Mucosa of descending colon (tissue), 3 donors: ENCODE measurements at regions not wholly inside any gene's neighbourhood (a gene's known extent, or its start where the extent isn't known, plus 50 kb on each side); places are given as distances from the start of the nearest gene placed in this dataset.

Source experiments
- ATAC-seq: fragments of 200-7000 bp; cut with Tn5 transposase; one replicate; pipeline ENCODE4 v1.9.1; 2020; ENCODE audit warnings: mild to moderate bottlenecking, moderate library complexity
- DNase-seq, 3 donors: peaks; one replicate each; pipeline ENCODE4 v3.0.0-alpha.2; 2020
- H3K36me3 ChIP-seq: fragments of 200-600 bp; one replicate; pipeline ENCODE4 v1.8.0; 2021; ENCODE audit warnings: low read depth, mild to moderate bottlenecking
- H3K4me1 ChIP-seq: fragments of 200-600 bp; one replicate; pipeline ENCODE4 v1.8.0; 2021; ENCODE audit warnings: low read depth, mild to moderate bottlenecking
- H3K4me3 ChIP-seq: fragments of 200-600 bp; one replicate; pipeline ENCODE4 v1.8.0; 2021; ENCODE audit warnings: mild to moderate bottlenecking
- H3K9me3 ChIP-seq: fragments of 200-600 bp; one replicate; pipeline ENCODE4 v1.8.0; 2021; ENCODE audit warnings: mild to moderate bottlenecking
- CTCF ChIP-seq: fragments of 200-600 bp; IDR thresholded peaks from one replicate; pipeline ENCODE4 v1.8.0; 2022; ENCODE audit warnings: antibody characterized with exemption, mild to moderate bottlenecking
- intact Hi-C, 2 donors: fragments of 100-400 bp; cut with DNase I in 1 of 2; cut with micrococcal nuclease in 1 of 2; formaldehyde crosslinking; loops; one replicate each; pipeline versions ENCODE4 v1.11.0 to v1.11.1; 2022; cut with DNase I, micrococcal nuclease
- donor health status: DM: no; HTN: no; CAD: no; lungs with moderate emphysema.
- donor health status: DM: no; HTN: no; CAD: no.
- donor health status: DM: no; HTN: yes; CAD: no.

- Histone ChIP-seq H3K36me3 (no peaks in the 10 kb centered on the region), H3K4me3 (no peak overlapping the region), H3K9me3 (no peaks in the 10 kb centered on the region), H3K4me1 (no peaks in the 10 kb centered on the region)
- no peak for ATAC-seq
- DNase-seq = no peak
- no peak for TF ChIP-seq CTCF
- intact Hi-C loops = loop anchor here in 1 of 2 donors (10.0 kb wide), 1 partner anchor 1650 kb away; no protein-coding TSS in a partner anchor
Measured at GRCh38 chr15:95024351-95024750, 793.0 kb downstream of the MCTP2 start.

GRCh38 chr15:95025924-95026728, 794.8 kb downstream of the MCTP2 start:
- no peaks in the 10 kb centered on the region for H3K36me3 ChIP-seq
- no peaks in the 10 kb centered on the region for H3K9me3 ChIP-seq
- TF ChIP-seq CTCF = no peak
- H3K4me3 ChIP-seq = no peak overlapping the region
- H3K4me1 ChIP-seq = no peaks in the 10 kb centered on the region
- intact Hi-C loops = loop anchor here in 1 of 2 donors (10.0 kb wide), 1 partner anchor 1649 kb away; no protein-coding TSS in a partner anchor
- DNase-seq (peak in 1 of 3 donors; percentile 40), ATAC-seq (no peak)

- Histone ChIP-seq H3K9me3 (no peaks in the 10 kb centered on the region), H3K36me3 (no peaks in the 10 kb centered on the region), H3K4me3 (no peak overlapping the region), H3K4me1 (no peaks in the 10 kb centered on the region)
- intact Hi-C loops = loop anchor here in 1 of 2 donors (10.0 kb wide), 1 partner anchor 1647 kb away; no protein-coding TSS in a partner anchor
- DNase-seq = no peak
- no peak for ATAC-seq
- TF ChIP-seq CTCF = no peak
Measured at GRCh38 chr15:95027981-95028380, 796.6 kb downstream of the MCTP2 start.

- no peak overlapping the region for H3K4me3 ChIP-seq
- intact Hi-C loops = no loop called here
- H3K36me3 ChIP-seq = no peaks in the 10 kb centered on the region
- no peak for ATAC-seq
- H3K4me1 ChIP-seq = no peaks in the 10 kb centered on the region
- H3K9me3 ChIP-seq = no peaks in the 10 kb centered on the region
- no peak for DNase-seq
- no peak for TF ChIP-seq CTCF
Measured at GRCh38 chr15:95032156-95032555, 800.8 kb downstream of the MCTP2 start.

- H3K36me3 ChIP-seq = no peaks in the 10 kb centered on the region
- H3K4me3 ChIP-seq = no peak overlapping the region
- no peaks in the 10 kb centered on the region for H3K9me3 ChIP-seq
- no peak for TF ChIP-seq CTCF
- intact Hi-C loops = no loop called here
- DNase-seq (no peak), ATAC-seq (no peak)
- H3K4me1 ChIP-seq = no peaks in the 10 kb centered on the region
Measured at GRCh38 chr15:95035106-95035505, 803.7 kb downstream of the MCTP2 start.
